ENCODE measurements at regions not wholly inside any gene's neighbourhood (a gene's known extent, or its start where the extent isn't known, plus 50 kb on each side); places are given as distances from the start of the nearest gene placed in this dataset.

DNA sequence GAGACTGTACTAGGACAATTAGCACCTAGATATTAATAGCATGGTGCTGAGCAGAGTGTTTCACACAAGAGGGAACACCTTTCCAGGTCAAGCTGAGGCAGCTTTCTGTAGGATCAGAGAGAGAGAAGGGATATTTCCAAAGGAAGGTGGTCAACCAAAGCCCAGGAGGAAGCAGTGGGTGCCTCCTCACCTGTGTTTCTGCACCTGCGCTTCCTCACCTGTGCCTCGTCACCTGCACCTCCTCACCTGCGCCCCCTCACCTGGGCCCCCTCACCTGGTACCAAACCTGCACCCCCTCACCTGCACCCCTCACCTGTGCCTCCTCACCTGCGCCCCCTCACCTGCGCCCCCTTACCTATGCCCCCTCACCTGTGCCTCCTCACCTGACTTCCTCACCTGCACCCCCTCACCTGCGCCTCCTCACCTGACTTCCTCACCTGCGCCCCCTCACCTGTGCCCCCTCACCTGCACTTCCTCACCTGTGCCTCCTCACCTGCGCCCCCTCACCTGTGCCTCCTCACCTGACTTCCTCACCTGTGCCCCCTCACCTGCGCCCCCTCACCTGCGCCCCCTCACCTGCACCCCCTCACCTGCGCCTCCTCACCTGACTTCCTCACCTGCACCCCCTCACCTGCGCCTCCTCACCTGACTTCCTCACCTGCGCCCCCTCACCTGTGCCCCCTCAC is 67.9 kb downstream of the TTLL2 start:
- H3K36me3 ChIP-seq, result no peaks in the 10 kb centered on the region
- H3K4me2 ChIP-seq, result no peak overlapping the region
- no peak overlapping the region for H3K9ac ChIP-seq
- 0 out of 22 replicates have a peak, but pooled peaks cover 0 to 12% (median 0%) of the 10 kb centered on the region in 11 experiments for H4K20me1 ChIP-seq
- no peak overlapping the region for H3K27ac ChIP-seq
- TF ChIP-seq Cebpa-rat (IDR thresholded peaks at IDR 0.05), result no peak
- H3K4me1 ChIP-seq, result no peaks in the 10 kb centered on the region
- no peaks in the 10 kb centered on the region for H3K9me3 ChIP-seq (replicated peaks in 1 of 11)
- no peak overlapping the region for H3K4me3 ChIP-seq
- H3K27me3 ChIP-seq, result no peaks in the 10 kb centered on the region

- Histone ChIP-seq H3K36me3 (no peaks in the 10 kb centered on the region), H3K9ac (no peak overlapping the region), H4K20me1 (0 out of 22 replicates have a peak, but pooled peaks cover 0 to 12% (median 0%) of the 10 kb centered on the region in 11 experiments), H3K4me2 (no peak overlapping the region), H3K27ac (no peak overlapping the region), H3K27me3 (no peaks in the 10 kb centered on the region), H3K4me3 (no peak overlapping the region), H3K9me3 (replicated peaks in 1 of 11) (no peaks in the 10 kb centered on the region), H3K4me1 (no peaks in the 10 kb centered on the region)
- no peak for TF ChIP-seq Cebpa-rat (IDR thresholded peaks at IDR 0.05)
These were observed 68.8 kb downstream of the TTLL2 start for GRCh38 chr6:167393731-167394130.

GRCh38 chr6:167394339-167394738 is 69.5 kb downstream of the TTLL2 start:
- 0 out of 22 replicates have a peak, but pooled peaks cover 0 to 12% (median 0%) of the 10 kb centered on the region in 11 experiments for H4K20me1 ChIP-seq
- H3K9ac ChIP-seq, result no peak overlapping the region

DNA sequence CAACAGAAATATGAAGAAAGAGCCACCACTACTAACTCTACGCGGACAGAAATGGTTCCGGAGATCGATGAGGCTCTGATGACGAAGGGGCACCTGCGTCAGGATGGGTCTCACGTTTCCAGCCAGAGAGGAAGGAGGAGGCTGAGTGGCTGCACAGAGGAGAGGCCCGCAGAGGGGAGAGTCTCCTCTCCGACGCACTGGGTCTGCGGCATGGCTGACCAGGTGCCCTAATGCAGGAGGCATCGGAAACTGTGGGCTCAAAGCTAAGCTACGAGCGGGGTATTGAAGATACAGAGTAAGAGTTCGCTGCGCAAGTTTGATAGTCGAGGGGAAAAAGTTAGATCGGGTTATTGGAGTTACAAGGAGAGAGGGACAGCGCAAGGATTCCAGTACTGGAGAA is 69.9 kb downstream of the TTLL2 start:
- Histone ChIP-seq H3K4me3 (no peak overlapping the region), H3K27ac (no peak overlapping the region), H4K20me1 (0 out of 22 replicates have a peak, but pooled peaks cover 0 to 12% (median 0%) of the 10 kb centered on the region in 11 experiments), H3K4me2 (no peak overlapping the region), H3K4me1 (no peaks in the 10 kb centered on the region), H3K9ac (no peak overlapping the region), H3K9me3 (replicated peaks in 1 of 11) (no peaks in the 10 kb centered on the region), H3K36me3 (no peaks in the 10 kb centered on the region), H3K27me3 (no peaks in the 10 kb centered on the region)
- no peak for TF ChIP-seq Cebpa-rat (IDR thresholded peaks at IDR 0.05)

More at GRCh38 chr6:167394339-167394738, 69.5 kb downstream of the TTLL2 start:
- Histone ChIP-seq H3K9me3 (replicated peaks in 1 of 11) (no peaks in the 10 kb centered on the region), H3K4me1 (no peaks in the 10 kb centered on the region), H3K27ac (no peak overlapping the region), H3K36me3 (no peaks in the 10 kb centered on the region), H3K4me3 (no peak overlapping the region), H3K4me2 (no peak overlapping the region), H3K27me3 (no peaks in the 10 kb centered on the region)
- TF ChIP-seq Cebpa-rat (IDR thresholded peaks at IDR 0.05), result no peak

DNA sequence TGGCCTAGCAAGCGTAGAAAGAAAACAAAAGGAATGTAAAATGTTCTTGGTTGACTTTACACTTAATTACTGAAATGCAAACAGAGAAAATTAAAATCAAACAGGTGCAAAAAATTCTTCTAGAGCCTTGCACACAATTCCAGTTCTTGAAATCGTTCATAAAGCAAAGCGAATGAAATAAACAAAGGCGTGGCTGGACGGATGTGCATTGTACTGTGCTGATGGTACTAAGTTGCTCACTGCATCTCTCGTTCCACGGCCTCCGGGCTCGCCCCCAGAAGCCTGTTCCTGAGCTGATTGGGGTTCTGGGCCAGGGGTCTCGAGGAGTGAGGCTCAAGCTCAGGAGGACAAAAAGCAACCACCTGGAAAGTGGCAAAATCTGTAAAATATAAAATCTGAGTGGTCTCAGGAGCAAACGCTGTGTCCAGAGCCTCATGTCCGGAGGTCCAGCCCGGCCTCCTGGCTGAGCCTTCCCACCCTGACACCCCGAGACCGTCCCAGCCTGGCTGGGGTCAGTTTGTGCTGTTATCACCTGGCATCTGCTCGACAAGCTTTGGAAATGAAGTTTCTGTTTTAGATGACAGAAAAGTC is 71.3 kb downstream of the TTLL2 start:
- Histone ChIP-seq H3K36me3 (no peaks in the 10 kb centered on the region), H3K9me3 (replicated peaks in 1 of 11) (no peaks in the 10 kb centered on the region), H3K4me1 (no peaks in the 10 kb centered on the region), H3K27ac (no peak overlapping the region), H3K27me3 (no peaks in the 10 kb centered on the region), H3K9ac (no peak overlapping the region), H3K4me3 (no peak overlapping the region), H3K4me2 (no peak overlapping the region), H4K20me1 (0 out of 22 replicates have a peak, but pooled peaks cover 0 to 12% (median 0%) of the 10 kb centered on the region in 11 experiments)
- no peak for TF ChIP-seq Cebpa-rat (IDR thresholded peaks at IDR 0.05)

DNA sequence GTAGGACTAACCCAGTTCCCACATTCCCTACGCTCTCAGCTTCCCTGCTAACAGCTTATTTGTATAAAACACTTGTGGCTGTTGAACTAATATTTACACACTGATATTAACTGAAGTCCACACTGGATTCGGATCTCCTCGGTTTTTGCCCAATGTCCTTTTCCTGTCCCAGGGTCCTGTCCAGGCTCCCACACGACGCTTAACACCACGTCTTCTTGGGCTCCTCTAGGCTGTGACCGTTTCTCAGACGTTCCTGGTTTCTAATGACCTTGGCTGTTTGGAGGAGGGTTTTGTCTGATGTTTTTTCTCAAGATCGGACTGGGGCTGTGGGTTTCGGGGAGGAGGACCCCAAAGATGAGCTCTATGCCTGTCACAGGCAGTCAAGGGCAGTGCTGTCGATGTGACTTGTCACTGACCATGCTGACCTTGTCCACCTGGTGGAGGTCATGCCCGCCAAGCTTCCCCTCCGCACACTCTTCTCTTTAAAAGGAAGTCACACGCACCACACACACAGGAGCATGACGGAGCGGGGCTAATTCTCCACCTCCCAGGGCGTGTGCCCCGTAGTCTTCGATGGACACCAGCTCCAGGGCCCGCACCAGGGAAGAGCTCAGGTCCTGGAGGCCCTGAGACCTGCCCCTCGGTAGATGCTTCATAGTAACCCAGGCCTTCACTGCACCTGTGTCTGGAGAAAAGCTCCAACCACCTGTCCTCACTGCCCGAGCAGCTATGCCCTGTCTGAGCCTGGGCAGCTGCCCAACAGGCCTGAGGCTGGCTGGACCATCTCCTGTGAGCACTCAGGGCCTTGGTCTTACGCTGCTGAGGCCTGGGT is 72.0 kb downstream of the TTLL2 start:
- Histone ChIP-seq H3K4me3 (no peak overlapping the region), H3K27me3 (no peaks in the 10 kb centered on the region), H3K36me3 (no peaks in the 10 kb centered on the region), H3K4me2 (no peak overlapping the region), H3K9me3 (replicated peaks in 1 of 11) (no peaks in the 10 kb centered on the region), H3K27ac (no peak overlapping the region), H4K20me1 (0 out of 22 replicates have a peak, but pooled peaks cover 0 to 12% (median 0%) of the 10 kb centered on the region in 11 experiments), H3K4me1 (no peaks in the 10 kb centered on the region), H3K9ac (no peak overlapping the region)
- TF ChIP-seq Cebpa-rat (IDR thresholded peaks at IDR 0.05), result no peak

GRCh38 chr6:167397712-167398111 is 72.8 kb downstream of the TTLL2 start:
- Histone ChIP-seq H3K27ac (no peak overlapping the region), H3K9me3 (replicated peaks in 1 of 11) (no peaks in the 10 kb centered on the region), H3K4me1 (no peaks in the 10 kb centered on the region), H3K4me2 (no peak overlapping the region), H3K27me3 (no peaks in the 10 kb centered on the region), H3K9ac (no peak overlapping the region), H4K20me1 (0 out of 22 replicates have a peak, but pooled peaks cover 0 to 12% (median 0%) of the 10 kb centered on the region in 11 experiments), H3K4me3 (no peak overlapping the region), H3K36me3 (no peaks in the 10 kb centered on the region)
- no peak for TF ChIP-seq Cebpa-rat (IDR thresholded peaks at IDR 0.05)

- TF ChIP-seq Cebpa-rat (IDR thresholded peaks at IDR 0.05), result no peak
- H3K36me3 ChIP-seq, result no peaks in the 10 kb centered on the region
- no peak overlapping the region for H3K4me3 ChIP-seq
- H3K4me1 ChIP-seq, result no peaks in the 10 kb centered on the region
- no peaks in the 10 kb centered on the region for H3K9me3 ChIP-seq (replicated peaks in 1 of 11)
- H4K20me1 ChIP-seq, result 0 out of 22 replicates have a peak, but pooled peaks cover 0 to 12% (median 0%) of the 10 kb centered on the region in 11 experiments
- no peak overlapping the region for H3K4me2 ChIP-seq
- H3K27me3 ChIP-seq, result no peaks in the 10 kb centered on the region
- H3K27ac ChIP-seq, result no peak overlapping the region
- H3K9ac ChIP-seq, result no peak overlapping the region
These were observed 73.5 kb downstream of the TTLL2 start for GRCh38 chr6:167398214-167399050.
